Vagina (tissue), 2 donors: ENCODE measurements at regions not wholly inside any gene's neighbourhood (a gene's known extent, or its start where the extent isn't known, plus 50 kb on each side); places are given as distances from the start of the nearest gene placed in this dataset.

Experiments used
- CTCF ChIP-seq, 3 experiments: fragments of 450-650 bp in 2 of 3; fragments of 200-600 bp in 1 of 3; sonication (generic) in 1 of 3; IDR thresholded peaks; one replicate each; pipeline ENCODE4 v1.5.1; 2017 to 2019; ENCODE audit warnings: antibody characterized with exemption in 3 of 3, mild to moderate bottlenecking in 2 of 3, moderate library complexity in 2 of 3
- POLR2A ChIP-seq, 2 donors: fragments of 450-650 bp; IDR thresholded peaks; one replicate each; pipeline ENCODE4 v1.6.1; 2017; ENCODE audit warnings: antibody characterized with exemption in 2 of 2, mild to moderate bottlenecking in 2 of 2, moderate library complexity in 2 of 2
- POLR2AphosphoS5 ChIP-seq, 2 donors: sonication (generic); formaldehyde crosslinking; IDR thresholded peaks; one replicate each; pipeline ENCODE4 v1.9.0; 2017; ENCODE audit warnings: antibody characterized with exemption in 2 of 2, mild to moderate bottlenecking in 2 of 2, low read depth in 1 of 2; ENCODE audit not compliant: insufficient read depth in 1 of 2

- TF ChIP-seq CTCF (IDR thresholded peaks at IDR 0.05) (no peak), POLR2A (IDR thresholded peaks at IDR 0.05) (no peak), POLR2AphosphoS5 (IDR thresholded peaks at IDR 0.05; ENCODE audit: insufficient read depth in 1 of 2, low read depth in 1 of 2) (no peak)
Observed at GRCh38 chr6:157755746-157756411, 67.2 kb upstream of the SNX9 start.
